ENCODE measurements at regions not wholly inside any gene's neighbourhood (a gene's known extent, or its start where the extent isn't known, plus 50 kb on each side); places are given as distances from the start of the nearest gene placed in this dataset.
A peak's percentile ranks its signal among the peaks of the same experiment; 100 is the strongest.

GRCh38 chr4:81870275-81870674 lies 398.6 kb upstream of the RASGEF1B start:
- no peak for DNase-seq

- DNase-seq = no peak
These were observed 388.4 kb upstream of the RASGEF1B start for GRCh38 chr4:81860111-81860510.

- DNase-seq = no peak
These were observed 382.7 kb upstream of the RASGEF1B start for GRCh38 chr4:81854406-81854805.

- no peak for DNase-seq
These were observed 380.5 kb upstream of the RASGEF1B start for GRCh38 chr4:81852031-81852715.

GRCh38 chr4:81850701-81851100 lies 379.0 kb upstream of the RASGEF1B start:
- DNase-seq = no peak

- DNase-seq = no peak
These were observed 374.1 kb upstream of the RASGEF1B start for GRCh38 chr4:81845761-81846160.

- DNase-seq = no peak
These were observed 373.6 kb upstream of the RASGEF1B start for GRCh38 chr4:81845273-81845672.

- peak; percentile 72 for DNase-seq
These were observed 373.0 kb upstream of the RASGEF1B start for GRCh38 chr4:81844717-81845116.

GRCh38 chr4:81839347-81840042 lies 367.8 kb upstream of the RASGEF1B start:
- DNase-seq = no peak

GRCh38 chr4:81838586-81838985 lies 366.9 kb upstream of the RASGEF1B start:
- no peak for DNase-seq

- no peak for DNase-seq
These were observed 365.0 kb upstream of the RASGEF1B start for GRCh38 chr4:81836716-81837115.

GRCh38 chr4:81833576-81833975 lies 361.9 kb upstream of the RASGEF1B start:
- DNase-seq = no peak

GRCh38 chr4:81828991-81829390 lies 357.3 kb upstream of the RASGEF1B start:
- DNase-seq = no peak

GRCh38 chr4:81827577-81828202 lies 356.0 kb upstream of the RASGEF1B start:
- no peak for DNase-seq

GRCh38 chr4:81826817-81827424 lies 355.2 kb upstream of the RASGEF1B start:
- no peak for DNase-seq

- DNase-seq = no peak
These were observed 354.6 kb upstream of the RASGEF1B start for GRCh38 chr4:81826335-81826734.

- DNase-seq = no peak
These were observed 346.7 kb upstream of the RASGEF1B start for GRCh38 chr4:81818385-81818920.

- no peak for DNase-seq
These were observed 344.5 kb upstream of the RASGEF1B start for GRCh38 chr4:81816031-81816761.

GRCh38 chr4:81814987-81815541 lies 343.4 kb upstream of the RASGEF1B start:
- DNase-seq = no peak

GRCh38 chr4:81811562-81812293 lies 340.0 kb upstream of the RASGEF1B start:
- no peak for DNase-seq

GRCh38 chr4:81808011-81808672 lies 336.4 kb upstream of the RASGEF1B start:
- DNase-seq = no peak

Measured in dermis blood vessel endothelial cell (primary cell).